B cell (primary cell): ENCODE measurements at regions not wholly inside any gene's neighbourhood (a gene's known extent, or its start where the extent isn't known, plus 50 kb on each side); places are given as distances from the start of the nearest gene placed in this dataset.

Experiments used
- ATAC-seq: fragments of 200-7000 bp; cut with Tn5 transposase; one replicate; pipeline ENCODE4 v1.10.0; 2021; ENCODE audit warnings: low read depth, mild to moderate bottlenecking, moderate number of reproducible peaks, moderate library complexity
- CTCF ChIA-PET: fragments of 350-600 bp; sonication (Branson Sonifier 250); formaldehyde crosslinking; loops from one replicate; lab custom pipeline; 2021; ENCODE audit warnings: antibody characterized with exemption, inconsistent platforms; lab: Charles Lee
- POLR2A ChIA-PET: fragments of 350-600 bp; sonication (Branson Sonifier 250); formaldehyde crosslinking; loops from one replicate; lab custom pipeline; 2021; ENCODE audit warnings: antibody characterized with exemption; lab: Charles Lee
- DNase-seq: peaks from one replicate; pipeline ENCODE4 v3.0.0; 2013
- H2AFZ ChIP-seq: 2 replicates; pipeline ENCODE4 v1.6.1; 2012; ENCODE audit warnings: mild to moderate bottlenecking, low read depth, low read length; ENCODE audit not compliant: insufficient read depth, poor library complexity, severe bottlenecking
- H3K27ac ChIP-seq, 2 donors: 1 replicate in 1 of 2; 2 replicates in 1 of 2; pipeline ENCODE4 v1.5.1; 2012 to 2013; ENCODE audit warnings: low read length in 2 of 2, mild to moderate bottlenecking in 2 of 2, moderate library complexity in 1 of 2
- H3K27me3 ChIP-seq, 4 experiments: fragments of 200-600 bp in 1 of 4; sonication (generic) in 1 of 4; replicated peaks in 1 of 4; 1 replicate in 2 of 4; 2 replicates in 2 of 4; pipeline versions ENCODE4 v1.6.1 to v1.7.0; 2013 to 2016; ENCODE audit warnings: low read length in 3 of 4, mild to moderate bottlenecking in 2 of 4, mixed read lengths in 1 of 4, moderate library complexity in 1 of 4; ENCODE audit not compliant: insufficient read depth in 4 of 4, control insufficient read depth in 3 of 4; ENCODE audit errors: control extremely low read depth in 1 of 4
- H3K36me3 ChIP-seq, 2 experiments: replicated peaks in 1 of 2; 1 replicate in 1 of 2; 2 replicates in 1 of 2; pipeline versions ENCODE4 v1.6.1 to v1.7.1; 2013; ENCODE audit warnings: low read length in 1 of 2; ENCODE audit not compliant: insufficient read depth in 2 of 2, control insufficient read depth in 1 of 2; ENCODE audit errors: control extremely low read depth in 1 of 2, extremely low read depth in 1 of 2
- H3K4me1 ChIP-seq, 2 donors: fragments of 200-600 bp in 1 of 2; sonication (generic) in 1 of 2; 1 replicate in 1 of 2; 2 replicates in 1 of 2; pipeline versions ENCODE4 v1.5.1 to v1.6.1; 2013 to 2017; ENCODE audit warnings: low read length in 2 of 2; ENCODE audit not compliant: control insufficient read depth in 2 of 2, insufficient read depth in 2 of 2
- H3K4me2 ChIP-seq: replicated peaks from 2 replicates; pipeline ENCODE3; 2012; ENCODE audit warnings: mild to moderate bottlenecking, low read depth, low read length; ENCODE audit not compliant: poor library complexity, severe bottlenecking
- H3K4me3 ChIP-seq, 5 experiments: fragments of 200-600 bp in 1 of 5; sonication (generic) in 1 of 5; 1 replicate in 3 of 5; 2 replicates in 2 of 5; pipeline versions ENCODE4 v1.5.1 to v1.7.0; 2011 to 2016; ENCODE audit warnings: low read length in 4 of 5, mild to moderate bottlenecking in 4 of 5, low read depth in 2 of 5, control low read depth in 1 of 5, moderate library complexity in 1 of 5; ENCODE audit not compliant: insufficient read depth in 1 of 5; ENCODE audit errors: control extremely low read depth in 1 of 5, extremely low read depth in 1 of 5
- H3K79me2 ChIP-seq: fragments of 200-600 bp; sonication (generic); one replicate; pipeline ENCODE4 v1.6.0; 2016; ENCODE audit warnings: low read length; ENCODE audit not compliant: control insufficient read depth, insufficient read depth
- H3K9ac ChIP-seq: fragments of 200-600 bp; sonication (generic); 2 replicates; pipeline ENCODE4 v1.6.1; 2017; ENCODE audit warnings: mild to moderate bottlenecking, low read length, moderate library complexity
- H3K9me3 ChIP-seq, 3 donors: one replicate each; pipeline versions ENCODE4 v1.6.1 to v1.7.1; 2013; ENCODE audit warnings: low read length in 2 of 3; ENCODE audit not compliant: control insufficient read depth in 2 of 3, insufficient read depth in 1 of 3; ENCODE audit errors: control extremely low read depth in 1 of 3
- H4K20me1 ChIP-seq: 2 replicates; pipeline ENCODE4 v1.6.0; 2012; ENCODE audit warnings: mild to moderate bottlenecking, low read length; ENCODE audit not compliant: insufficient read depth, control insufficient read depth, poor library complexity, severe bottlenecking
- H3K27ac Mint-ChIP-seq: one replicate; pipeline ENCODE4 v1.8.0; 2021; ENCODE audit warnings: mixed read lengths
- H3K27me3 Mint-ChIP-seq: one replicate; pipeline ENCODE4 v1.8.0; 2021; ENCODE audit warnings: mixed read lengths
- H3K4me1 Mint-ChIP-seq: one replicate; pipeline ENCODE4 v1.8.0; 2021; ENCODE audit warnings: mixed read lengths
- H3K4me3 Mint-ChIP-seq: one replicate; pipeline ENCODE4 v1.8.0; 2021; ENCODE audit warnings: mixed read lengths
- H3K9me3 Mint-ChIP-seq: one replicate; pipeline ENCODE4 v1.8.0; 2022; ENCODE audit warnings: mixed read lengths; ENCODE audit not compliant: insufficient read depth
- EZH2 ChIP-seq: IDR thresholded peaks from 2 replicates; pipeline ENCODE4 v1.6.1; 2012; ENCODE audit warnings: borderline replicate concordance, low read depth, mild to moderate bottlenecking, moderate library complexity, low read length; ENCODE audit not compliant: insufficient read depth, poor library complexity, severe bottlenecking
- WGBS: methylation state at CpG from one replicate; pipeline ENCODE4 v1.1.5; 2013; ENCODE audit warnings: missing lambda C conversion rate; ENCODE audit not compliant: insufficient coverage; 5-methylcytosine and 5-hydroxymethylcytosine counted together
- intact Hi-C: fragments of 100-400 bp; cut with micrococcal nuclease; formaldehyde crosslinking; loops from one replicate; pipeline ENCODE4 v1.10.0; 2022
- TF ChIP-seq, protein P1 (sequence below): fragments of 200-600 bp; IDR thresholded peaks from one replicate; pipeline ENCODE4 v1.8.0; 2022; ENCODE audit warnings: antibody characterized with exemption, mild to moderate bottlenecking

DNA sequence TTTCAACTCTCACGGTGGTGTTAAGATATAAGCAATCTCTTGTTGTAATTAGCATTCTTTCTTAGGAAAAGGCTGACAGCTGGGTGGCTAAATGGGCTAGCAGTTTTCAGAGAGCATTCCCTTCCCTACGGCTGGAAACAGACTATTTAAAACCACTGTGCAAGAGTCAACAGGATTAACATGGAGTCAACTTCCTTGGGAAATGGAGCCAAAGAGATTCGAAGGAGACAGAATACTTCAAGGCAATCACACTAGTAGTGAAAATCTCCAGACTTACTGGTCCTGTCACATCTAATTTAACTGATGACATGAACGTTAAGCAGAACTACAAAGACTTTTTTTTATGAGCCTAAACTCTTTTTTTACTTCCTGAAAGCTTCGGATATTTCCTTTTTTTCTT is 453.3 kb upstream of the ITGA1 start:
- Mint-ChIP-seq H3K9me3 (peaks cover 9% of the 10 kb centered on the region), H3K4me1 (no peaks in the 10 kb centered on the region), H3K27me3 (no peaks in the 10 kb centered on the region), H3K4me3 (no peak overlapping the region), H3K27ac (no peak overlapping the region)
- no peak overlapping the region for H3K27ac ChIP-seq
- no peak for DNase-seq
- H3K4me3 ChIP-seq: no peak overlapping the region
- H3K36me3 ChIP-seq: no peaks in the 10 kb centered on the region
- no peaks in the 10 kb centered on the region for H3K79me2 ChIP-seq
- H3K9ac ChIP-seq: no peak overlapping the region
- no peaks in the 10 kb centered on the region for H3K4me1 ChIP-seq
- no peak overlapping the region for H2AFZ ChIP-seq
- intact Hi-C loops: no loop called here
- no peak for TF ChIP-seq EZH2
- TF ChIP-seq, protein P1, sequence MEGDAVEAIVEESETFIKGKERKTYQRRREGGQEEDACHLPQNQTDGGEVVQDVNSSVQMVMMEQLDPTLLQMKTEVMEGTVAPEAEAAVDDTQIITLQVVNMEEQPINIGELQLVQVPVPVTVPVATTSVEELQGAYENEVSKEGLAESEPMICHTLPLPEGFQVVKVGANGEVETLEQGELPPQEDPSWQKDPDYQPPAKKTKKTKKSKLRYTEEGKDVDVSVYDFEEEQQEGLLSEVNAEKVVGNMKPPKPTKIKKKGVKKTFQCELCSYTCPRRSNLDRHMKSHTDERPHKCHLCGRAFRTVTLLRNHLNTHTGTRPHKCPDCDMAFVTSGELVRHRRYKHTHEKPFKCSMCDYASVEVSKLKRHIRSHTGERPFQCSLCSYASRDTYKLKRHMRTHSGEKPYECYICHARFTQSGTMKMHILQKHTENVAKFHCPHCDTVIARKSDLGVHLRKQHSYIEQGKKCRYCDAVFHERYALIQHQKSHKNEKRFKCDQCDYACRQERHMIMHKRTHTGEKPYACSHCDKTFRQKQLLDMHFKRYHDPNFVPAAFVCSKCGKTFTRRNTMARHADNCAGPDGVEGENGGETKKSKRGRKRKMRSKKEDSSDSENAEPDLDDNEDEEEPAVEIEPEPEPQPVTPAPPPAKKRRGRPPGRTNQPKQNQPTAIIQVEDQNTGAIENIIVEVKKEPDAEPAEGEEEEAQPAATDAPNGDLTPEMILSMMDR: no peak
- 70% methylated on average over 2 of the region's 5 CpGs for WGBS
- H3K9me3 ChIP-seq: no peaks in the 10 kb centered on the region
- H4K20me1 ChIP-seq: no peaks in the 10 kb centered on the region
- H3K27me3 ChIP-seq: no peaks in the 10 kb centered on the region
- ChIA-PET CTCF (no interaction called here), POLR2A (no interaction called here)
- no peak for ATAC-seq
- H3K4me2 ChIP-seq: no peak overlapping the region

- ChIA-PET POLR2A (no interaction called here), CTCF (no interaction called here)
- intact Hi-C loops: no loop called here
- no peak overlapping the region for H3K4me3 Mint-ChIP-seq
- Histone ChIP-seq H3K36me3 (no peaks in the 10 kb centered on the region), H2AFZ (no peak overlapping the region), H3K9ac (no peak overlapping the region), H3K27ac (no peak overlapping the region), H3K79me2 (no peaks in the 10 kb centered on the region), H3K4me1 (no peaks in the 10 kb centered on the region), H3K4me2 (no peak overlapping the region), H3K4me3 (no peak overlapping the region), H3K27me3 (no peaks in the 10 kb centered on the region), H4K20me1 (no peaks in the 10 kb centered on the region), H3K9me3 (no peaks in the 10 kb centered on the region)
- H3K9me3 Mint-ChIP-seq: peaks cover 3% of the 10 kb centered on the region
- ATAC-seq: no peak
- H3K27ac Mint-ChIP-seq: no peak overlapping the region
- no peaks in the 10 kb centered on the region for H3K4me1 Mint-ChIP-seq
- no peak for TF ChIP-seq EZH2
- TF ChIP-seq, protein P1: no peak
- no peak for DNase-seq
- no peaks in the 10 kb centered on the region for H3K27me3 Mint-ChIP-seq
- no CpG with 5 or more reads among the region's 3 CpGs for WGBS
These were observed 448.4 kb upstream of the ITGA1 start for GRCh38 chr5:52339285-52339684.
